Lung (tissue), 11 donors: ENCODE measurements at regions not wholly inside any gene's neighbourhood (a gene's known extent, or its start where the extent isn't known, plus 50 kb on each side); places are given as distances from the start of the nearest gene placed in this dataset.

Source experiments
- ATAC-seq: fragments of 200-7000 bp; cut with Tn5 transposase; one replicate; pipeline ENCODE4 v1.9.1; 2020; ENCODE audit warnings: moderate number of reproducible peaks; ENCODE audit not compliant: insufficient read depth, low FRiP score
- DNase-seq, 3 donors: peaks; one replicate each; pipeline ENCODE4 v3.0.0-alpha.2; 2013 to 2017
- H3K27ac ChIP-seq, 2 donors: one replicate each; pipeline ENCODE4 v1.5.1; 2013; ENCODE audit warnings: mild to moderate bottlenecking in 2 of 2, moderate library complexity in 2 of 2, control low read depth in 1 of 2, inconsistent platforms in 1 of 2, low read depth in 1 of 2, low read length in 1 of 2
- H3K27me3 ChIP-seq, 3 donors: one replicate each; pipeline ENCODE4 v1.5.1; 2013; ENCODE audit warnings: low read length in 2 of 3; ENCODE audit not compliant: control insufficient read depth in 3 of 3, insufficient read depth in 3 of 3
- H3K36me3 ChIP-seq, 4 donors: one replicate each; pipeline ENCODE4 v1.5.1; 2013; ENCODE audit warnings: low read length in 4 of 4, mild to moderate bottlenecking in 1 of 4, moderate library complexity in 1 of 4; ENCODE audit not compliant: control insufficient read depth in 4 of 4, insufficient read depth in 4 of 4
- H3K4me1 ChIP-seq, 5 donors: one replicate each; pipeline ENCODE4 v1.5.1; 2013; ENCODE audit warnings: low read length in 5 of 5, mild to moderate bottlenecking in 2 of 5, moderate library complexity in 1 of 5; ENCODE audit not compliant: control insufficient read depth in 5 of 5, insufficient read depth in 5 of 5
- H3K4me3 ChIP-seq: one replicate; pipeline ENCODE4 v1.5.1; 2013; ENCODE audit warnings: mild to moderate bottlenecking, control low read depth, moderate library complexity
- H3K9ac ChIP-seq, 2 donors: one replicate each; pipeline ENCODE4 v1.5.1; 2013; ENCODE audit warnings: low read length in 2 of 2, control low read depth in 1 of 2; ENCODE audit not compliant: insufficient read depth in 1 of 2
- H3K9me3 ChIP-seq, 4 donors: one replicate each; pipeline ENCODE4 v1.5.1; 2013; ENCODE audit warnings: low read length in 3 of 4, mild to moderate bottlenecking in 1 of 4, moderate library complexity in 1 of 4; ENCODE audit not compliant: control insufficient read depth in 4 of 4, insufficient read depth in 3 of 4
- WGBS, 2 donors: extraction: QIAGEN DNeasy Blood & Tissue Kit; methylation state at CpG; one replicate each; pipeline ENCODE4 v1.1.7; 2013; 5-methylcytosine and 5-hydroxymethylcytosine counted together
- TF ChIP-seq, protein P1 (sequence below): IDR thresholded peaks from 2 replicates; pipeline ENCODE4 v1.5.1; 2012; ENCODE audit warnings: mild to moderate bottlenecking; ENCODE audit errors: control extremely low read depth, extremely low read depth
- donor health status: control.
- donor health status: control.
- donor health status: Bipolar disorder and iron deficiency.
- donor health status: healthy.
- donor health status: DM: yes; HTN: yes; CAD: no.

DNA sequence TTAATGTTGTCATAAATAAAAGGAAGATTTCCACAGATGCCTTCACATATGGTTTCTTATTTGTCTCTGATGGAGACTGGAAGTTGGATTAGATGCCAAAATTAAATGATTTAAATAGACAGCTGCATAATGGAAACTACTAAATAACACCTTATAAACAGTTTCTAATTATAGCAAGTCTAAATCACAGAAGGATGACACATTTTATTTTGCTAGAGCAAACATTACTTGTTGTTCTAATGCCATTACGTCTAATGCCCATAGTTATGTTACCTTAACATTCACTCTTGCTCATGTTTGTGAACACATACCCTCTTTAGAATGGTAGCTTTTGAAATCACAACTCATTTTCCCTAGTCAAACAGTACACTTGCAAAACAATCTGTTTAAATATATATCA is 92.8 kb downstream of the ZIC4 start:
- Histone ChIP-seq H3K9ac (no peak overlapping the region), H3K27ac (no peak overlapping the region), H3K9me3 (peaks cover 0 to 4% (median 0%) of the 10 kb centered on the region in 4 donors), H3K27me3 (no peaks in the 10 kb centered on the region), H3K36me3 (no peaks in the 10 kb centered on the region), H3K4me3 (no peak overlapping the region), H3K4me1 (peaks cover 0 to 10% (median 0%) of the 10 kb centered on the region in 5 donors)
- TF ChIP-seq, protein P1, sequence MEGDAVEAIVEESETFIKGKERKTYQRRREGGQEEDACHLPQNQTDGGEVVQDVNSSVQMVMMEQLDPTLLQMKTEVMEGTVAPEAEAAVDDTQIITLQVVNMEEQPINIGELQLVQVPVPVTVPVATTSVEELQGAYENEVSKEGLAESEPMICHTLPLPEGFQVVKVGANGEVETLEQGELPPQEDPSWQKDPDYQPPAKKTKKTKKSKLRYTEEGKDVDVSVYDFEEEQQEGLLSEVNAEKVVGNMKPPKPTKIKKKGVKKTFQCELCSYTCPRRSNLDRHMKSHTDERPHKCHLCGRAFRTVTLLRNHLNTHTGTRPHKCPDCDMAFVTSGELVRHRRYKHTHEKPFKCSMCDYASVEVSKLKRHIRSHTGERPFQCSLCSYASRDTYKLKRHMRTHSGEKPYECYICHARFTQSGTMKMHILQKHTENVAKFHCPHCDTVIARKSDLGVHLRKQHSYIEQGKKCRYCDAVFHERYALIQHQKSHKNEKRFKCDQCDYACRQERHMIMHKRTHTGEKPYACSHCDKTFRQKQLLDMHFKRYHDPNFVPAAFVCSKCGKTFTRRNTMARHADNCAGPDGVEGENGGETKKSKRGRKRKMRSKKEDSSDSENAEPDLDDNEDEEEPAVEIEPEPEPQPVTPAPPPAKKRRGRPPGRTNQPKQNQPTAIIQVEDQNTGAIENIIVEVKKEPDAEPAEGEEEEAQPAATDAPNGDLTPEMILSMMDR: no peak
- DNase-seq (no peak), ATAC-seq (no peak)
- WGBS, 2 donors: 56 to 66% methylated on average over 1 of the region's 1 CpG

DNA sequence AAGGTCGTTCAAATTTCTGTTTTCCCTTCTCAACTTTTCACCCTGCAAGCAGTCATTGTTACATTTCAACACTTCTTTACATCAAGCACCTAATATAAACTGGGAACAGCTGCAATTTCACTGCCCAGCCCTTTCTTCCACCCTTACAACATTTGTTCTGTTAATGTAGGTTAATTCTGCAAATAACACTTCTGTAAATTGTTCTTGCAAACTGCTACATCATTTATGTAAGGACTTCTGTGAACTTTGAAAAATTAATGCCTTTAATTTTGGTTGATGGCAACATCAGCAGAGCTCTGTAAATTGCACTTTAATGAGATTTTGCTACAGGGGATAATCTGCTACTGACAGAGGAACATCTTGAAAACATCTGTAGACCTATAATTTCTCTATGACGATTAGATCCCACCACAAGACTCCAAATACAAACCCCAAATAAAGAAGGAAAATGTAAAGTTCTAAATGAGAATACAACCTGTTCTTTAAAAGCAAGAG is 93.5 kb downstream of the ZIC4 start:
- TF ChIP-seq, protein P1: no peak
- peaks cover 0 to 10% (median 0%) of the 10 kb centered on the region in 5 donors for H3K4me1 ChIP-seq
- no peak overlapping the region for H3K9ac ChIP-seq
- 42 to 43% methylated on average over 2 of the region's 2 CpGs for WGBS, 2 donors
- H3K36me3 ChIP-seq: no peaks in the 10 kb centered on the region
- no peak overlapping the region for H3K27ac ChIP-seq
- ATAC-seq: no peak
- H3K27me3 ChIP-seq: no peaks in the 10 kb centered on the region
- no peak overlapping the region for H3K4me3 ChIP-seq
- peak in 2 of 3 donors; percentile 66 to 70 for DNase-seq
- H3K9me3 ChIP-seq: peaks cover 0 to 3% (median 0%) of the 10 kb centered on the region in 4 donors

DNA sequence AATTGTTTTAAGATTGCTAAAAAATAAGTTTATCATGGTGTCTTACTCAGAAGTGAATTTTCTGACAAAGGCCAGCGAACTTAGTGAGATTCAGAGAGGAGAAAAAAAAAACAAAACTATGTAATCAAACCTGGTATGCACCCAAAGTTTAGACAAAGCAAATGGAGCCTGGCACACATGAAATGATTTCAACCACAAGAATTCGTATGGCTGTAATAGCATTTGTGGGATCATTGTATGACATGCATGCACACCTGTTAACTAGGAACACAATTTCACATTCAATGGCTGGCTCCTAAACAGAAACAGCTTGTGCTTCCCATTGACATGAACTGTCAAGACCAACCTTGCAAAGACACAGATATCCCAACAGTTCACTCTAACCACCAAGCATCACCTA is 94.6 kb downstream of the ZIC4 start:
- no peaks in the 10 kb centered on the region for H3K27me3 ChIP-seq
- peak in 1 of 3 donors; percentile 3 for DNase-seq
- TF ChIP-seq, protein P1: no peak
- no peak overlapping the region for H3K9ac ChIP-seq
- ATAC-seq: no peak
- WGBS, 2 donors: 72 to 83% methylated on average over 2 of the region's 2 CpGs
- H3K4me3 ChIP-seq: no peak overlapping the region
- peaks cover 0 to 10% (median 0%) of the 10 kb centered on the region in 5 donors for H3K4me1 ChIP-seq
- H3K27ac ChIP-seq: no peak overlapping the region
- H3K36me3 ChIP-seq: no peaks in the 10 kb centered on the region
- no peaks in the 10 kb centered on the region for H3K9me3 ChIP-seq

DNA sequence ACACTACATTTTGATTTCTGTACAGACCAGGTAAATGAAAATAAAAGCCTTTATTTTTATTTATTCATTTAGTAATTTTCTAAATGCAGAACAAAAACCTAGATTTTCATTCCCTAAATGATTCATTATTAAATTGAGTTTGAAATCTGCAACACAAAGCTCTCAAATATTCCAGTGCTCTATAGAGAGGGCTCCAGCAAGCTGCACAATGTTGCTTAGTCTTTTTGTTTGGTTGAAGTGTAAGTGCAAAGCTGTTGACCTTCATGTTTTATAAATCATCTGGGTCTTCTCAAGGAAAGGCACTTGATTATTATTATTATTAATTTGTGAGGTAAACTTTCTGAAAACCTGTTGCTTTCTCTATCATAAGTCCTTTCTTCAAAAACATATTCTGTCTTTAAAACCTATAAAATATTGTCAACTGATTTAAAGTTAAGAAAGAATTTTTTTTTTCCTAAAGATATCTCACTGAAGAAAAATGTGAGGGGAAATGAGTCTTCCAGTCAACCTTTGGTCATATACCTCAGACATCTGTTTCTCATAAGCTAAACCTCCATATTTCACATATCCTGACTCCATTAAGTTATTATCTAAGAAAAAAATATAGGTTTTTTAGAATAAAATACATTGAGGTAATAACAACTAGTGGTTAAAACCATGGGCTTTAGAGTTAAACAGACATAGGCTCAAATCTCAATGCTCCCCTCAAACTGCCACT is 100.7 kb downstream of the ZIC4 start:
- TF ChIP-seq, protein P1: no peak
- Histone ChIP-seq H3K4me1 (no peaks in the 10 kb centered on the region), H3K9me3 (peaks cover 0 to 3% (median 0%) of the 10 kb centered on the region in 4 donors), H3K36me3 (no peaks in the 10 kb centered on the region), H3K27me3 (no peaks in the 10 kb centered on the region), H3K9ac (no peak overlapping the region), H3K4me3 (no peak overlapping the region), H3K27ac (no peak overlapping the region)
- no peak for ATAC-seq
- no peak for DNase-seq
